ENCODE measurements at regions not wholly inside any gene's neighbourhood (a gene's known extent, or its start where the extent isn't known, plus 50 kb on each side); places are given as distances from the start of the nearest gene placed in this dataset.

DNA sequence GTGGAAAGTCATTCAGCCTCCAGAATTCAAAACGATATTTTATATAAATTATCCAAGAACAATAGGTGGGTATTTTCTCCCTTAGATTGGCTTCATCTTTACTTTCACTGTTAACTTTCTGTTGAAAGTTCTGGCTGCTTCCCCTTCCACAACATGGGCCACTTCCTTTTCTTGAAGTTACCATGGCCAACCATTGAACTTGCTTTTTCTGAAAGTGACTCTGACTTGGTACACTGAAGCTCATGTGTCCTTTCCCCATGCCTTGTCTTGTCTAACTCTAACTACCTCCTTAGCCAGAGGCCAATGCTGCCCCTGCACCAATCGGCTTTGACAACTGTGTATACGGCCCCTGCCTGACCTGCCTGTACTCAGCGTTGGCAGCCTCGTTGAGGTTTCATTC lies 225.2 kb downstream of the FAT3 start:
- Mint-ChIP-seq H3K27me3 (no peaks in the 10 kb centered on the region), H3K4me3 (no peak overlapping the region), H3K27ac (no peak overlapping the region), H3K9me3 (peaks cover 2% of the 10 kb centered on the region), H3K36me3 (ENCODE audit: low read depth) (no peaks in the 10 kb centered on the region), H3K4me1 (ENCODE audit: low read depth) (no peaks in the 10 kb centered on the region)
- TF ChIP-seq, protein P1, sequence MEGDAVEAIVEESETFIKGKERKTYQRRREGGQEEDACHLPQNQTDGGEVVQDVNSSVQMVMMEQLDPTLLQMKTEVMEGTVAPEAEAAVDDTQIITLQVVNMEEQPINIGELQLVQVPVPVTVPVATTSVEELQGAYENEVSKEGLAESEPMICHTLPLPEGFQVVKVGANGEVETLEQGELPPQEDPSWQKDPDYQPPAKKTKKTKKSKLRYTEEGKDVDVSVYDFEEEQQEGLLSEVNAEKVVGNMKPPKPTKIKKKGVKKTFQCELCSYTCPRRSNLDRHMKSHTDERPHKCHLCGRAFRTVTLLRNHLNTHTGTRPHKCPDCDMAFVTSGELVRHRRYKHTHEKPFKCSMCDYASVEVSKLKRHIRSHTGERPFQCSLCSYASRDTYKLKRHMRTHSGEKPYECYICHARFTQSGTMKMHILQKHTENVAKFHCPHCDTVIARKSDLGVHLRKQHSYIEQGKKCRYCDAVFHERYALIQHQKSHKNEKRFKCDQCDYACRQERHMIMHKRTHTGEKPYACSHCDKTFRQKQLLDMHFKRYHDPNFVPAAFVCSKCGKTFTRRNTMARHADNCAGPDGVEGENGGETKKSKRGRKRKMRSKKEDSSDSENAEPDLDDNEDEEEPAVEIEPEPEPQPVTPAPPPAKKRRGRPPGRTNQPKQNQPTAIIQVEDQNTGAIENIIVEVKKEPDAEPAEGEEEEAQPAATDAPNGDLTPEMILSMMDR (IDR thresholded peaks at IDR 0.05) = no peak
- H3K27me3 ChIP-seq (ENCODE audit: control insufficient read depth in 1 of 2, insufficient read depth in 2 of 2, low read length in 2 of 2) = no peaks in the 10 kb centered on the region
- no peak for ATAC-seq (ENCODE audit: poor library complexity)
- H3K4me3 ChIP-seq (ENCODE audit: low read length) = no peak overlapping the region
- intact Hi-C loops (cut with DNase I, micrococcal nuclease) = no loop called here
- H3K36me3 ChIP-seq (ENCODE audit: insufficient read depth, low read length) = no peaks in the 10 kb centered on the region
- ChIA-PET POLR2A (no interaction called here), CTCF (no interaction called here)
- H3K9me3 ChIP-seq (ENCODE audit: control insufficient read depth in 1 of 2, insufficient read depth in 1 of 2, low read length in 2 of 2) = no peaks in the 10 kb centered on the region
- DNase-seq = no peak
- no peak overlapping the region for H3K27ac ChIP-seq (ENCODE audit: low read depth in 1 of 2, low read length in 2 of 2)
- no peaks in the 10 kb centered on the region for H3K4me1 ChIP-seq (ENCODE audit: insufficient read depth, low read length)

DNA sequence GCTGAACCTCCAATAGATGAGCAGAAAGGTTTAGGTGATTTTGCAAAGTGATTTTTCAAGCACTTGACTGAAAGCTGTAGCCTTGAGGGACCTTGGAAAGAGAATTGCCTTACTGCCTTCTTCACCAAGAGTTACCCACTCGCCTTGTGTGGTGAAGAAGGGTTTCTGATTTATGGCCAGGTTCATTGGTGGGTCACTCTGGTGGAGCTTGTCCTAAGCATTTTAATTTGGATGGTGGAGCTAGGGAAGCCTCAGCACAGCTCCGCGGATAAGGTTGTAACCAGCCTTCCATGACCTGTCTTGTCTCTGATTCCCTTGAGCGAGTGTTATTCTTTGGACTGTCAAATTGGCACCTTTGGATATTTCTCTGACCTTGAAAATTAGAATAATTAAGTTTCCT lies 226.4 kb downstream of the FAT3 start:
- DNase-seq (no peak), ATAC-seq (ENCODE audit: poor library complexity) (no peak)
- no peaks in the 10 kb centered on the region for H3K27me3 ChIP-seq (ENCODE audit: control insufficient read depth in 1 of 2, insufficient read depth in 2 of 2, low read length in 2 of 2)
- Mint-ChIP-seq H3K9me3 (peaks cover 2% of the 10 kb centered on the region), H3K4me3 (no peak overlapping the region), H3K27me3 (no peaks in the 10 kb centered on the region), H3K36me3 (ENCODE audit: low read depth) (no peaks in the 10 kb centered on the region), H3K4me1 (ENCODE audit: low read depth) (no peaks in the 10 kb centered on the region), H3K27ac (no peak overlapping the region)
- H3K9me3 ChIP-seq (ENCODE audit: control insufficient read depth in 1 of 2, insufficient read depth in 1 of 2, low read length in 2 of 2) = no peaks in the 10 kb centered on the region
- ChIA-PET CTCF (no interaction called here), POLR2A (no interaction called here)
- TF ChIP-seq, protein P1 (IDR thresholded peaks at IDR 0.05) = no peak
- intact Hi-C loops (cut with DNase I, micrococcal nuclease) = no loop called here
- no peak overlapping the region for H3K27ac ChIP-seq (ENCODE audit: low read depth in 1 of 2, low read length in 2 of 2)
- H3K4me1 ChIP-seq (ENCODE audit: insufficient read depth, low read length) = no peaks in the 10 kb centered on the region
- H3K4me3 ChIP-seq (ENCODE audit: low read length) = no peak overlapping the region
- no peaks in the 10 kb centered on the region for H3K36me3 ChIP-seq (ENCODE audit: insufficient read depth, low read length)

- no peaks in the 10 kb centered on the region for H3K9me3 ChIP-seq (ENCODE audit: control insufficient read depth in 1 of 2, insufficient read depth in 1 of 2, low read length in 2 of 2)
- TF ChIP-seq, protein P1 (IDR thresholded peaks at IDR 0.05) = no peak
- no peak overlapping the region for H3K4me3 ChIP-seq (ENCODE audit: low read length)
- H3K9me3 Mint-ChIP-seq = peaks cover 2% of the 10 kb centered on the region
- CTCF ChIA-PET = interaction anchor here (0.6 kb wide), 1 partner anchor 1926 kb away, joined by 3 read pairs; no protein-coding TSS in a partner anchor
- H3K36me3 Mint-ChIP-seq (ENCODE audit: low read depth) = no peaks in the 10 kb centered on the region
- H3K4me3 Mint-ChIP-seq = no peak overlapping the region
- H3K27me3 ChIP-seq (ENCODE audit: control insufficient read depth in 1 of 2, insufficient read depth in 2 of 2, low read length in 2 of 2) = no peaks in the 10 kb centered on the region
- H3K27ac Mint-ChIP-seq = no peak overlapping the region
- no peak overlapping the region for H3K27ac ChIP-seq (ENCODE audit: low read depth in 1 of 2, low read length in 2 of 2)
- intact Hi-C loops (cut with DNase I, micrococcal nuclease) = no loop called here
- H3K4me1 Mint-ChIP-seq (ENCODE audit: low read depth) = no peaks in the 10 kb centered on the region
- H3K27me3 Mint-ChIP-seq = no peaks in the 10 kb centered on the region
- H3K4me1 ChIP-seq (ENCODE audit: insufficient read depth, low read length) = no peaks in the 10 kb centered on the region
- POLR2A ChIA-PET = no interaction called here
- H3K36me3 ChIP-seq (ENCODE audit: insufficient read depth, low read length) = no peaks in the 10 kb centered on the region
- DNase-seq (no peak), ATAC-seq (ENCODE audit: poor library complexity) (no peak)
Observed at GRCh38 chr11:92453055-92453454, 228.4 kb downstream of the FAT3 start.
